ENCODE measurements at regions not wholly inside any gene's neighbourhood (a gene's known extent, or its start where the extent isn't known, plus 50 kb on each side); places are given as distances from the start of the nearest gene placed in this dataset.
"Not testable (repeated sequence)": the region's sequence is repeated elsewhere in the genome, so short reads cannot be mapped to it uniquely, and the experiment has no call there.

- Histone ChIP-seq H3K27me3 (ENCODE audit: control insufficient read depth, insufficient read depth, low read length) (no peaks in the 10 kb centered on the region), H3K4me3 (ENCODE audit: low read depth, low read length) (no peak overlapping the region), H3K9ac (ENCODE audit: low read depth, low read length) (no peak overlapping the region), H3K36me3 (ENCODE audit: control insufficient read depth, insufficient read depth, low read length) (no peaks in the 10 kb centered on the region), H3K4me1 (ENCODE audit: control insufficient read depth, insufficient read depth, low read length) (no peaks in the 10 kb centered on the region), H3K9me3 (ENCODE audit: control insufficient read depth, insufficient read depth, low read length) (no peaks in the 10 kb centered on the region)
These were observed 1313.5 kb upstream of the TMEM132C start for GRCh38 chr12:126953365-126953889.

GRCh38 chr12:126960221-126960620 lies 1306.7 kb upstream of the TMEM132C start:
- no peaks in the 10 kb centered on the region for H3K27me3 ChIP-seq (ENCODE audit: control insufficient read depth, insufficient read depth, low read length)
- H3K4me3 ChIP-seq (ENCODE audit: low read depth, low read length) = no peak overlapping the region
- no peaks in the 10 kb centered on the region for H3K4me1 ChIP-seq (ENCODE audit: control insufficient read depth, insufficient read depth, low read length)
- H3K9ac ChIP-seq (ENCODE audit: low read depth, low read length) = no peak overlapping the region
- no peaks in the 10 kb centered on the region for H3K36me3 ChIP-seq (ENCODE audit: control insufficient read depth, insufficient read depth, low read length)
- no peaks in the 10 kb centered on the region for H3K9me3 ChIP-seq (ENCODE audit: control insufficient read depth, insufficient read depth, low read length)

- Histone ChIP-seq H3K27me3 (ENCODE audit: control insufficient read depth, insufficient read depth, low read length) (no peaks in the 10 kb centered on the region), H3K9me3 (ENCODE audit: control insufficient read depth, insufficient read depth, low read length) (no peaks in the 10 kb centered on the region), H3K4me1 (ENCODE audit: control insufficient read depth, insufficient read depth, low read length) (no peaks in the 10 kb centered on the region), H3K36me3 (ENCODE audit: control insufficient read depth, insufficient read depth, low read length) (no peaks in the 10 kb centered on the region), H3K4me3 (ENCODE audit: low read depth, low read length) (no peak overlapping the region), H3K9ac (ENCODE audit: low read depth, low read length) (no peak overlapping the region)
These were observed 1306.3 kb upstream of the TMEM132C start for GRCh38 chr12:126960709-126961108.

- Histone ChIP-seq H3K36me3 (ENCODE audit: control insufficient read depth, insufficient read depth, low read length) (no peaks in the 10 kb centered on the region), H3K9me3 (ENCODE audit: control insufficient read depth, insufficient read depth, low read length) (no peaks in the 10 kb centered on the region), H3K4me1 (ENCODE audit: control insufficient read depth, insufficient read depth, low read length) (no peaks in the 10 kb centered on the region), H3K27me3 (ENCODE audit: control insufficient read depth, insufficient read depth, low read length) (no peaks in the 10 kb centered on the region), H3K4me3 (ENCODE audit: low read depth, low read length) (no peak overlapping the region), H3K9ac (ENCODE audit: low read depth, low read length) (no peak overlapping the region)
These were observed 1303.1 kb upstream of the TMEM132C start for GRCh38 chr12:126963825-126964224.

GRCh38 chr12:126966498-126966897 lies 1300.5 kb upstream of the TMEM132C start:
- H3K27me3 ChIP-seq (ENCODE audit: control insufficient read depth, insufficient read depth, low read length) = no peaks in the 10 kb centered on the region
- no peak overlapping the region for H3K4me3 ChIP-seq (ENCODE audit: low read depth, low read length)
- H3K9me3 ChIP-seq (ENCODE audit: control insufficient read depth, insufficient read depth, low read length) = no peaks in the 10 kb centered on the region
- no peak overlapping the region for H3K9ac ChIP-seq (ENCODE audit: low read depth, low read length)
- H3K4me1 ChIP-seq (ENCODE audit: control insufficient read depth, insufficient read depth, low read length) = no peaks in the 10 kb centered on the region
- no peaks in the 10 kb centered on the region for H3K36me3 ChIP-seq (ENCODE audit: control insufficient read depth, insufficient read depth, low read length)

- H3K4me3 ChIP-seq (ENCODE audit: low read depth, low read length) = no peak overlapping the region
- no peak overlapping the region for H3K9ac ChIP-seq (ENCODE audit: low read depth, low read length)
- H3K9me3 ChIP-seq (ENCODE audit: control insufficient read depth, insufficient read depth, low read length) = no peaks in the 10 kb centered on the region
- no peaks in the 10 kb centered on the region for H3K4me1 ChIP-seq (ENCODE audit: control insufficient read depth, insufficient read depth, low read length)
- H3K27me3 ChIP-seq (ENCODE audit: control insufficient read depth, insufficient read depth, low read length) = no peaks in the 10 kb centered on the region
- no peaks in the 10 kb centered on the region for H3K36me3 ChIP-seq (ENCODE audit: control insufficient read depth, insufficient read depth, low read length)
These were observed 1299.8 kb upstream of the TMEM132C start for GRCh38 chr12:126967152-126967551.

- H3K9me3 ChIP-seq (ENCODE audit: control insufficient read depth, insufficient read depth, low read length) = peaks cover 3% of the 10 kb centered on the region
These were observed 1292.2 kb upstream of the TMEM132C start for GRCh38 chr12:126974779-126975178.

GRCh38 chr12:126976579-126976978 lies 1290.4 kb upstream of the TMEM132C start:
- no peak overlapping the region for H3K9ac ChIP-seq (ENCODE audit: low read depth, low read length)
- no peaks in the 10 kb centered on the region for H3K36me3 ChIP-seq (ENCODE audit: control insufficient read depth, insufficient read depth, low read length)
- peaks cover 3% of the 10 kb centered on the region for H3K9me3 ChIP-seq (ENCODE audit: control insufficient read depth, insufficient read depth, low read length)
- no peaks in the 10 kb centered on the region for H3K27me3 ChIP-seq (ENCODE audit: control insufficient read depth, insufficient read depth, low read length)
- no peak overlapping the region for H3K4me3 ChIP-seq (ENCODE audit: low read depth, low read length)
- H3K4me1 ChIP-seq (ENCODE audit: control insufficient read depth, insufficient read depth, low read length) = no peaks in the 10 kb centered on the region

More at GRCh38 chr12:126974779-126975178, 1292.2 kb upstream of the TMEM132C start:
- Histone ChIP-seq H3K9ac (ENCODE audit: low read depth, low read length) (no peak overlapping the region), H3K4me3 (ENCODE audit: low read depth, low read length) (no peak overlapping the region), H3K27me3 (ENCODE audit: control insufficient read depth, insufficient read depth, low read length) (no peaks in the 10 kb centered on the region), H3K4me1 (ENCODE audit: control insufficient read depth, insufficient read depth, low read length) (no peaks in the 10 kb centered on the region), H3K36me3 (ENCODE audit: control insufficient read depth, insufficient read depth, low read length) (no peaks in the 10 kb centered on the region)

GRCh38 chr12:126979564-126979963 lies 1287.4 kb upstream of the TMEM132C start:
- H3K36me3 ChIP-seq (ENCODE audit: control insufficient read depth, insufficient read depth, low read length); H3K9me3 ChIP-seq (ENCODE audit: control insufficient read depth, insufficient read depth, low read length); H3K4me3 ChIP-seq (ENCODE audit: low read depth, low read length); H3K4me1 ChIP-seq (ENCODE audit: control insufficient read depth, insufficient read depth, low read length); H3K27me3 ChIP-seq (ENCODE audit: control insufficient read depth, insufficient read depth, low read length); H3K9ac ChIP-seq (ENCODE audit: low read depth, low read length): not testable (repeated sequence)

- no peaks in the 10 kb centered on the region for H3K4me1 ChIP-seq (ENCODE audit: control insufficient read depth, insufficient read depth, low read length)
- H3K27me3 ChIP-seq (ENCODE audit: control insufficient read depth, insufficient read depth, low read length) = no peaks in the 10 kb centered on the region
- H3K36me3 ChIP-seq (ENCODE audit: control insufficient read depth, insufficient read depth, low read length) = no peaks in the 10 kb centered on the region
- H3K9ac ChIP-seq (ENCODE audit: low read depth, low read length) = no peak overlapping the region
- no peak overlapping the region for H3K4me3 ChIP-seq (ENCODE audit: low read depth, low read length)
- H3K9me3 ChIP-seq (ENCODE audit: control insufficient read depth, insufficient read depth, low read length) = peaks cover 9% of the 10 kb centered on the region
These were observed 1284.3 kb upstream of the TMEM132C start for GRCh38 chr12:126982707-126983106.

- not testable (repeated sequence) for H3K4me1 ChIP-seq (ENCODE audit: control insufficient read depth, insufficient read depth, low read length); H3K9ac ChIP-seq (ENCODE audit: low read depth, low read length); H3K36me3 ChIP-seq (ENCODE audit: control insufficient read depth, insufficient read depth, low read length); H3K9me3 ChIP-seq (ENCODE audit: control insufficient read depth, insufficient read depth, low read length); H3K4me3 ChIP-seq (ENCODE audit: low read depth, low read length); H3K27me3 ChIP-seq (ENCODE audit: control insufficient read depth, insufficient read depth, low read length)
These were observed 1283.2 kb upstream of the TMEM132C start for GRCh38 chr12:126983735-126984134.

GRCh38 chr12:126985663-126986062 lies 1281.3 kb upstream of the TMEM132C start:
- not testable (repeated sequence) for H3K27me3 ChIP-seq (ENCODE audit: control insufficient read depth, insufficient read depth, low read length); H3K9me3 ChIP-seq (ENCODE audit: control insufficient read depth, insufficient read depth, low read length)

More at GRCh38 chr12:126985663-126986062, 1281.3 kb upstream of the TMEM132C start:
- not testable (repeated sequence) for H3K4me1 ChIP-seq (ENCODE audit: control insufficient read depth, insufficient read depth, low read length); H3K36me3 ChIP-seq (ENCODE audit: control insufficient read depth, insufficient read depth, low read length); H3K9ac ChIP-seq (ENCODE audit: low read depth, low read length); H3K4me3 ChIP-seq (ENCODE audit: low read depth, low read length)
